Parathyroid adenoma (tissue), 2 donors: ENCODE measurements at regions not wholly inside any gene's neighbourhood (a gene's known extent, or its start where the extent isn't known, plus 50 kb on each side); places are given as distances from the start of the nearest gene placed in this dataset.

Experiments
- H2AFZ ChIP-seq: fragments of 300-600 bp; sonication (generic); one replicate; pipeline ENCODE4 v1.7.0; 2017; ENCODE audit warnings: antibody characterized with exemption, mild to moderate bottlenecking
- H3K27ac ChIP-seq: fragments of 300-600 bp; sonication (generic); one replicate; pipeline ENCODE4 v1.7.0; 2017
- H3K27me3 ChIP-seq: fragments of 300-600 bp; sonication (generic); one replicate; pipeline ENCODE4 v1.7.0; 2017; ENCODE audit warnings: low read length; ENCODE audit not compliant: control insufficient read depth, insufficient read depth
- H3K36me3 ChIP-seq: fragments of 300-600 bp; sonication (generic); one replicate; pipeline ENCODE4 v1.7.0; 2017; ENCODE audit warnings: low read length; ENCODE audit not compliant: control insufficient read depth, insufficient read depth
- H3K4me1 ChIP-seq: fragments of 300-600 bp; sonication (generic); one replicate; pipeline ENCODE4 v1.7.0; 2017; ENCODE audit warnings: control low read depth
- H3K4me2 ChIP-seq: fragments of 300-600 bp; sonication (generic); one replicate; pipeline ENCODE4 v1.7.0; 2017; ENCODE audit warnings: low read length
- H3K4me3 ChIP-seq: fragments of 300-600 bp; sonication (generic); one replicate; pipeline ENCODE4 v1.7.0; 2017; ENCODE audit warnings: low read depth, low read length
- H3K79me2 ChIP-seq: fragments of 300-600 bp; sonication (generic); one replicate; pipeline ENCODE4 v1.7.0; 2017; ENCODE audit warnings: control low read depth
- H3K9ac ChIP-seq: fragments of 300-600 bp; sonication (generic); one replicate; pipeline ENCODE4 v1.7.0; 2017; ENCODE audit warnings: mild to moderate bottlenecking
- H3K9me3 ChIP-seq: fragments of 300-600 bp; sonication (generic); one replicate; pipeline ENCODE4 v1.7.0; 2017; ENCODE audit warnings: low read length; ENCODE audit not compliant: control insufficient read depth
- CTCF ChIP-seq: fragments of 300-600 bp; sonication (generic); IDR thresholded peaks from one replicate; pipeline ENCODE4 v1.7.0; 2017; ENCODE audit warnings: antibody characterized with exemption, mild to moderate bottlenecking
- donor health status: primary hyperparathyroidism.

- H3K27ac ChIP-seq = no peak overlapping the region
- H3K36me3 ChIP-seq = no peaks in the 10 kb centered on the region
- H3K4me2 ChIP-seq = no peak overlapping the region
- H3K27me3 ChIP-seq = no peaks in the 10 kb centered on the region
- no peaks in the 10 kb centered on the region for H3K9me3 ChIP-seq
- H2AFZ ChIP-seq = no peak overlapping the region
- H3K4me3 ChIP-seq = no peak overlapping the region
- no peak for TF ChIP-seq CTCF
- no peak overlapping the region for H3K9ac ChIP-seq
- H3K4me1 ChIP-seq = no peaks in the 10 kb centered on the region
- no peaks in the 10 kb centered on the region for H3K79me2 ChIP-seq
These were observed 156.5 kb downstream of the POM121L12 start for GRCh38 chr7:53191836-53192443.

- no peak overlapping the region for H3K9ac ChIP-seq
- H3K27me3 ChIP-seq = no peaks in the 10 kb centered on the region
- H2AFZ ChIP-seq = no peak overlapping the region
- H3K36me3 ChIP-seq = no peaks in the 10 kb centered on the region
- no peak overlapping the region for H3K4me2 ChIP-seq
- H3K9me3 ChIP-seq = no peaks in the 10 kb centered on the region
- no peaks in the 10 kb centered on the region for H3K79me2 ChIP-seq
- TF ChIP-seq CTCF = no peak
- no peaks in the 10 kb centered on the region for H3K4me1 ChIP-seq
- H3K27ac ChIP-seq = no peak overlapping the region
- H3K4me3 ChIP-seq = no peak overlapping the region
These were observed 169.6 kb downstream of the POM121L12 start for GRCh38 chr7:53205006-53205405.

- Histone ChIP-seq H3K9me3 (no peaks in the 10 kb centered on the region), H3K27ac (no peak overlapping the region), H2AFZ (no peak overlapping the region), H3K4me1 (no peaks in the 10 kb centered on the region), H3K36me3 (no peaks in the 10 kb centered on the region), H3K4me2 (no peak overlapping the region), H3K9ac (no peak overlapping the region), H3K79me2 (no peaks in the 10 kb centered on the region), H3K4me3 (no peak overlapping the region), H3K27me3 (no peaks in the 10 kb centered on the region)
- TF ChIP-seq CTCF = no peak
These were observed 173.7 kb downstream of the POM121L12 start for GRCh38 chr7:53209129-53209528.

- Histone ChIP-seq H3K4me3 (no peak overlapping the region), H2AFZ (no peak overlapping the region), H3K9ac (no peak overlapping the region), H3K36me3 (no peaks in the 10 kb centered on the region), H3K9me3 (no peaks in the 10 kb centered on the region), H3K4me2 (no peak overlapping the region), H3K79me2 (no peaks in the 10 kb centered on the region), H3K27ac (no peak overlapping the region), H3K4me1 (no peaks in the 10 kb centered on the region), H3K27me3 (no peaks in the 10 kb centered on the region)
- no peak for TF ChIP-seq CTCF
These were observed 179.0 kb downstream of the POM121L12 start for GRCh38 chr7:53214463-53214862.
